ENCODE measurements at regions not wholly inside any gene's neighbourhood (a gene's known extent, or its start where the extent isn't known, plus 50 kb on each side); places are given as distances from the start of the nearest gene placed in this dataset.
"Not testable (repeated sequence)": the region's sequence is repeated elsewhere in the genome, so short reads cannot be mapped to it uniquely, and the experiment has no call there.

GRCh38 chr19:21607449-21607848 is 102.0 kb downstream of the ZNF429 start:
- H3K4me3 ChIP-seq (ENCODE audit: low read length) = no peak overlapping the region
- no peak for DNase-seq (ENCODE audit: low read depth)
- no peak for TF ChIP-seq CTCF (conservative IDR thresholded peaks at IDR 0.05; ENCODE audit: low read length)

- not testable (repeated sequence) for DNase-seq (ENCODE audit: low read depth); H3K4me3 ChIP-seq (ENCODE audit: low read length)
Measured at GRCh38 chr19:21607011-21607410, 101.6 kb downstream of the ZNF429 start.

GRCh38 chr19:21606326-21606725 is 100.9 kb downstream of the ZNF429 start:
- not testable (repeated sequence) for H3K4me3 ChIP-seq (ENCODE audit: low read length); DNase-seq (ENCODE audit: low read depth)

GRCh38 chr19:21604951-21605476 is 99.6 kb downstream of the ZNF429 start:
- TF ChIP-seq CTCF (conservative IDR thresholded peaks at IDR 0.05; ENCODE audit: low read length) = no peak
- peak overlapping the region; percentile 54 for H3K4me3 ChIP-seq (ENCODE audit: low read length)
- no peak for DNase-seq (ENCODE audit: low read depth)

All from AG10803 (cell line).